Neural progenitor cell (in vitro differentiated cells): ENCODE measurements at regions not wholly inside any gene's neighbourhood (a gene's known extent, or its start where the extent isn't known, plus 50 kb on each side); places are given as distances from the start of the nearest gene placed in this dataset.
"Not testable (repeated sequence)": the region's sequence is repeated elsewhere in the genome, so short reads cannot be mapped to it uniquely, and the experiment has no call there.

Experiments
- EZH2 ChIP-seq: fragments of 200-600 bp; sonication (generic); IDR thresholded peaks from 2 replicates; pipeline ENCODE4 v1.6.1; 2017; ENCODE audit warnings: antibody characterized with exemption, mild to moderate bottlenecking, moderate library complexity
- EZH2phosphoT487 ChIP-seq: fragments of 200-600 bp; sonication (generic); IDR thresholded peaks from 2 replicates; pipeline ENCODE4 v1.6.1; 2017; ENCODE audit warnings: antibody characterized with exemption
- TF ChIP-seq, protein P1 (sequence below): fragments of 200-600 bp; sonication (generic); IDR thresholded peaks from 2 replicates; pipeline ENCODE4 v1.5.1; 2017; ENCODE audit warnings: antibody characterized with exemption, mild to moderate bottlenecking

DNA sequence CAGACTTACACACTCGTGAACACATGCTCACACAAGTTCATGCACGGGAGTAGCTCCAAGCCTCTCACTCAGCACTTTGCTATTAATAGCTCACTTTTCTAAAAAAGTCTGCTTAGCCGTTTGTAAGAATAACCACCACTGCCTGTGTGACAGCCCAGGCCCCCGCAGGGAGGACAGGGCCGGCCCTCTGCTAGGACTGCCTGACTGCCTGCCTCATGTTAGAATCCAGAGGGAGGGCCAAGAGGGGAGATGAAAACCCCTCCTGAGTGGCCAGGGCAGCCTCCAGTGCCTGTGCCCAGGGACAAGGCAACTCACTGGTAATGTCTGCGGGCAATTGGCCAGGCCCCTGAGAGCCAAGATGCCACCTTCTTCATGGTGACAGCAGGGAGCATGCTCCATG, 152.9 kb upstream of the PLGLB2 start:
- TF ChIP-seq, protein P1, sequence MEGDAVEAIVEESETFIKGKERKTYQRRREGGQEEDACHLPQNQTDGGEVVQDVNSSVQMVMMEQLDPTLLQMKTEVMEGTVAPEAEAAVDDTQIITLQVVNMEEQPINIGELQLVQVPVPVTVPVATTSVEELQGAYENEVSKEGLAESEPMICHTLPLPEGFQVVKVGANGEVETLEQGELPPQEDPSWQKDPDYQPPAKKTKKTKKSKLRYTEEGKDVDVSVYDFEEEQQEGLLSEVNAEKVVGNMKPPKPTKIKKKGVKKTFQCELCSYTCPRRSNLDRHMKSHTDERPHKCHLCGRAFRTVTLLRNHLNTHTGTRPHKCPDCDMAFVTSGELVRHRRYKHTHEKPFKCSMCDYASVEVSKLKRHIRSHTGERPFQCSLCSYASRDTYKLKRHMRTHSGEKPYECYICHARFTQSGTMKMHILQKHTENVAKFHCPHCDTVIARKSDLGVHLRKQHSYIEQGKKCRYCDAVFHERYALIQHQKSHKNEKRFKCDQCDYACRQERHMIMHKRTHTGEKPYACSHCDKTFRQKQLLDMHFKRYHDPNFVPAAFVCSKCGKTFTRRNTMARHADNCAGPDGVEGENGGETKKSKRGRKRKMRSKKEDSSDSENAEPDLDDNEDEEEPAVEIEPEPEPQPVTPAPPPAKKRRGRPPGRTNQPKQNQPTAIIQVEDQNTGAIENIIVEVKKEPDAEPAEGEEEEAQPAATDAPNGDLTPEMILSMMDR: not testable (repeated sequence)
- not testable (repeated sequence) for TF ChIP-seq EZH2, EZH2phosphoT487
